K562 (cell line): ENCODE measurements at regions not wholly inside any gene's neighbourhood (a gene's known extent, or its start where the extent isn't known, plus 50 kb on each side); places are given as distances from the start of the nearest gene placed in this dataset.

ENCODE experiments used
- CBX3 ChIP-seq, 2 experiments: IDR thresholded peaks; 1 replicate in 1 of 2; 2 replicates in 1 of 2; pipeline ENCODE4 v1.6.1; 2012; ENCODE audit warnings: inconsistent platforms in 2 of 2, low read length in 2 of 2, borderline replicate concordance in 1 of 2, control low read depth in 1 of 2
- CBX8 ChIP-seq: fragments of 200-600 bp; sonication (generic); IDR thresholded peaks from 2 replicates; pipeline ENCODE4 v1.6.1; 2012; ENCODE audit warnings: borderline replicate concordance, mixed run types, low read depth, mild to moderate bottlenecking, moderate library complexity, mixed read lengths, low read length, control low read depth, inconsistent platforms; ENCODE audit not compliant: poor library complexity, severe bottlenecking; ENCODE audit errors: extremely low read depth
- CLOCK ChIP-seq: fragments of 250-450 bp; sonication (Bioruptor Pico); IDR thresholded peaks from 2 replicates; pipeline ENCODE4 v1.4.0; 2020; ENCODE audit warnings: mild to moderate bottlenecking, moderate library complexity, borderline replicate concordance
- MAX ChIP-seq: sonication (generic); formaldehyde crosslinking; IDR thresholded peaks from 2 replicates; pipeline ENCODE4 v1.9.0; 2022; ENCODE audit warnings: mild to moderate bottlenecking, missing genetic modification reagents
- TCF7 ChIP-seq: sonication (generic); IDR thresholded peaks from 2 replicates; pipeline ENCODE4 v1.6.1; 2016; ENCODE audit warnings: antibody characterized with exemption, borderline replicate concordance
- ZNF311 ChIP-seq: fragments of 250-450 bp; sonication (Bioruptor Pico); IDR thresholded peaks from 2 replicates; pipeline ENCODE4 v1.4.0; 2020; ENCODE audit warnings: mild to moderate bottlenecking, moderate library complexity
- ZNF76 ChIP-seq: fragments of 250-450 bp; sonication (Bioruptor Pico); IDR thresholded peaks from 2 replicates; pipeline ENCODE4 v1.4.0; 2020; ENCODE audit warnings: mild to moderate bottlenecking, moderate library complexity, borderline replicate concordance
- TF ChIP-seq, protein P1 (sequence below), 2 experiments: fragments of 150-350 bp in 1 of 2; IDR thresholded peaks; 2 replicates each; pipeline ENCODE4 v1.6.1; 2012 to 2016; ENCODE audit warnings: low read depth in 2 of 2, low read length in 2 of 2, mild to moderate bottlenecking in 1 of 2, moderate library complexity in 1 of 2

- TF ChIP-seq MAX (CRISPR knock-in tag) = no peak
- TF ChIP-seq CLOCK = no peak
- TF ChIP-seq CBX3 (IDR thresholded peaks at IDR 0.05; ENCODE audit: borderline replicate concordance in 1 of 2, low read length in 2 of 2) = no peak
- no peak for TF ChIP-seq ZNF76 (CRISPR knock-in tag)
- no peak for TF ChIP-seq CBX8
- no peak for TF ChIP-seq ZNF311 (CRISPR knock-in tag)
- no peak for TF ChIP-seq TCF7
- TF ChIP-seq, protein P1, sequence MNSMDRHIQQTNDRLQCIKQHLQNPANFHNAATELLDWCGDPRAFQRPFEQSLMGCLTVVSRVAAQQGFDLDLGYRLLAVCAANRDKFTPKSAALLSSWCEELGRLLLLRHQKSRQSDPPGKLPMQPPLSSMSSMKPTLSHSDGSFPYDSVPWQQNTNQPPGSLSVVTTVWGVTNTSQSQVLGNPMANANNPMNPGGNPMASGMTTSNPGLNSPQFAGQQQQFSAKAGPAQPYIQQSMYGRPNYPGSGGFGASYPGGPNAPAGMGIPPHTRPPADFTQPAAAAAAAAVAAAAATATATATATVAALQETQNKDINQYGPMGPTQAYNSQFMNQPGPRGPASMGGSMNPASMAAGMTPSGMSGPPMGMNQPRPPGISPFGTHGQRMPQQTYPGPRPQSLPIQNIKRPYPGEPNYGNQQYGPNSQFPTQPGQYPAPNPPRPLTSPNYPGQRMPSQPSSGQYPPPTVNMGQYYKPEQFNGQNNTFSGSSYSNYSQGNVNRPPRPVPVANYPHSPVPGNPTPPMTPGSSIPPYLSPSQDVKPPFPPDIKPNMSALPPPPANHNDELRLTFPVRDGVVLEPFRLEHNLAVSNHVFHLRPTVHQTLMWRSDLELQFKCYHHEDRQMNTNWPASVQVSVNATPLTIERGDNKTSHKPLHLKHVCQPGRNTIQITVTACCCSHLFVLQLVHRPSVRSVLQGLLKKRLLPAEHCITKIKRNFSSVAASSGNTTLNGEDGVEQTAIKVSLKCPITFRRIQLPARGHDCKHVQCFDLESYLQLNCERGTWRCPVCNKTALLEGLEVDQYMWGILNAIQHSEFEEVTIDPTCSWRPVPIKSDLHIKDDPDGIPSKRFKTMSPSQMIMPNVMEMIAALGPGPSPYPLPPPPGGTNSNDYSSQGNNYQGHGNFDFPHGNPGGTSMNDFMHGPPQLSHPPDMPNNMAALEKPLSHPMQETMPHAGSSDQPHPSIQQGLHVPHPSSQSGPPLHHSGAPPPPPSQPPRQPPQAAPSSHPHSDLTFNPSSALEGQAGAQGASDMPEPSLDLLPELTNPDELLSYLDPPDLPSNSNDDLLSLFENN (IDR thresholded peaks at IDR 0.05; ENCODE audit: low read depth in 2 of 2, low read length in 2 of 2) = no peak
Observed at GRCh38 chr15:47570451-47570850, 146.9 kb upstream of the SEMA6D start (continued).
